ENCODE measurements at regions not wholly inside any gene's neighbourhood (a gene's known extent, or its start where the extent isn't known, plus 50 kb on each side); places are given as distances from the start of the nearest gene placed in this dataset.

GRCh38 chr12:126837697-126838096 is 1429.3 kb upstream of the TMEM132C start:
- no peak overlapping the region for H3K4me2 ChIP-seq (ENCODE audit: low read length)
- no peaks in the 10 kb centered on the region for H4K20me1 ChIP-seq (ENCODE audit: insufficient read depth)
- H3K27ac ChIP-seq (ENCODE audit: low read length): no peak overlapping the region
- H3K27me3 ChIP-seq (ENCODE audit: insufficient read depth, low read depth, low read length): no peaks in the 10 kb centered on the region
- TF ChIP-seq REST (IDR thresholded peaks at IDR 0.05; ENCODE audit: borderline replicate concordance): no peak
- no peak for TF ChIP-seq EP300 (conservative IDR thresholded peaks at IDR 0.05; ENCODE audit: poor library complexity, severe bottlenecking)
- no peak for TF ChIP-seq TAF1 (IDR thresholded peaks at IDR 0.05; ENCODE audit: low read depth)
- TF ChIP-seq POLR2AphosphoS5 (IDR thresholded peaks at IDR 0.05): no peak
- TF ChIP-seq MXI1 (conservative IDR thresholded peaks at IDR 0.05; ENCODE audit: poor library complexity, severe bottlenecking): no peak
- no peak for TF ChIP-seq EZH2 (IDR thresholded peaks at IDR 0.05; ENCODE audit: borderline replicate concordance, insufficient read depth, low read length, poor library complexity, severe bottlenecking)
- TF ChIP-seq RAD21 (conservative IDR thresholded peaks at IDR 0.05): no peak
- no peak for TF ChIP-seq SMC3 (conservative IDR thresholded peaks at IDR 0.05; ENCODE audit: poor library complexity)
- TF ChIP-seq CTCF (IDR thresholded peaks at IDR 0.05; ENCODE audit: poor library complexity, severe bottlenecking): no peak
- H3K9me2 ChIP-seq (ENCODE audit: insufficient read depth, low read length): no peaks in the 10 kb centered on the region
- H3K36me3 ChIP-seq (ENCODE audit: insufficient read depth, low read length): no peaks in the 10 kb centered on the region
- H3K4me3 ChIP-seq (ENCODE audit: low read length): no peak overlapping the region
- H3K79me2 ChIP-seq (replicated peaks; ENCODE audit: insufficient read depth, low read length): no peaks in the 10 kb centered on the region
- H3K9ac ChIP-seq (ENCODE audit: low read length): no peak overlapping the region
- peaks cover 24% of the 10 kb centered on the region for H3K9me3 ChIP-seq (ENCODE audit: low read length)
- H2AFZ ChIP-seq (ENCODE audit: low read depth, low read length): no peak overlapping the region
- no peaks in the 10 kb centered on the region for H3F3A ChIP-seq (ENCODE audit: insufficient read depth, low read length, poor library complexity, severe bottlenecking)

GRCh38 chr12:126843915-126844669 is 1422.9 kb upstream of the TMEM132C start:
- H4K20me1 ChIP-seq (ENCODE audit: insufficient read depth): no peaks in the 10 kb centered on the region
- no peaks in the 10 kb centered on the region for H3F3A ChIP-seq (ENCODE audit: insufficient read depth, low read length, poor library complexity, severe bottlenecking)
- no peak overlapping the region for H3K4me2 ChIP-seq (ENCODE audit: low read length)
- H3K9ac ChIP-seq (ENCODE audit: low read length): no peak overlapping the region
- H3K79me2 ChIP-seq (replicated peaks; ENCODE audit: insufficient read depth, low read length): no peaks in the 10 kb centered on the region
- H3K27ac ChIP-seq (ENCODE audit: low read length): no peak overlapping the region
- H3K9me3 ChIP-seq (ENCODE audit: low read length): peaks cover under 1% of the 10 kb centered on the region
- no peaks in the 10 kb centered on the region for H3K9me2 ChIP-seq (ENCODE audit: insufficient read depth, low read length)
- H3K4me3 ChIP-seq (ENCODE audit: low read length): no peak overlapping the region
- no peaks in the 10 kb centered on the region for H3K27me3 ChIP-seq (ENCODE audit: insufficient read depth, low read depth, low read length)
- TF ChIP-seq POLR2AphosphoS5 (IDR thresholded peaks at IDR 0.05): no peak
- TF ChIP-seq RAD21 (conservative IDR thresholded peaks at IDR 0.05): no peak
- no peak for TF ChIP-seq TAF1 (IDR thresholded peaks at IDR 0.05; ENCODE audit: low read depth)
- TF ChIP-seq REST (IDR thresholded peaks at IDR 0.05; ENCODE audit: borderline replicate concordance): no peak
- no peak for TF ChIP-seq MXI1 (conservative IDR thresholded peaks at IDR 0.05; ENCODE audit: poor library complexity, severe bottlenecking)
- no peak for TF ChIP-seq CTCF (IDR thresholded peaks at IDR 0.05; ENCODE audit: poor library complexity, severe bottlenecking)
- no peak for TF ChIP-seq EZH2 (IDR thresholded peaks at IDR 0.05; ENCODE audit: borderline replicate concordance, insufficient read depth, low read length, poor library complexity, severe bottlenecking)
- TF ChIP-seq SMC3 (conservative IDR thresholded peaks at IDR 0.05; ENCODE audit: poor library complexity): no peak
- H3K36me3 ChIP-seq (ENCODE audit: insufficient read depth, low read length): no peaks in the 10 kb centered on the region
- H2AFZ ChIP-seq (ENCODE audit: low read depth, low read length): no peak overlapping the region
